ENCODE measurements at regions not wholly inside any gene's neighbourhood (a gene's known extent, or its start where the extent isn't known, plus 50 kb on each side); places are given as distances from the start of the nearest gene placed in this dataset.
A peak's percentile ranks its signal among the peaks of the same experiment; 100 is the strongest.
"Not testable (repeated sequence)": the region's sequence is repeated elsewhere in the genome, so short reads cannot be mapped to it uniquely, and the experiment has no call there.

DNA sequence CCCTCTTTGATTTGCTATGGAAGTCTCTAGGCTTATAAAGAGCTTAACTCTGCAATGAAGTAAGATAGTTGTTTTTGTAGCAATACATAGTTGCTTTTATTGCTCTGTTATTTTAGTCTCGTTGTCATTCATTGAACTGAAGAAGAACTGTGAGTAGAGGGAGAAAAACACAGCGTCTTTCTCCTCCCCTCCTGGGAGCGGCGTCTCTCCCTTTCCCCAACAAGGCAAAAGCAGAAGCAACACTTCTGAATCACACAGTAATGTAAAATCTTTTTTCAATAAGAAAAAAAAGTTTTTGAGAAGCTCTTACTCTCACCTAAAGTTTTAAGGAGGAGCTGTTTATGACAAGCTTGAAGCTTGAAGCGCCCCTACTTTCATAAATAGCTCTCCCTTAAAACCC, 119.3 kb upstream of the SLC7A14 start:
- DNase-seq (ENCODE audit: low read depth) = no peak

DNA sequence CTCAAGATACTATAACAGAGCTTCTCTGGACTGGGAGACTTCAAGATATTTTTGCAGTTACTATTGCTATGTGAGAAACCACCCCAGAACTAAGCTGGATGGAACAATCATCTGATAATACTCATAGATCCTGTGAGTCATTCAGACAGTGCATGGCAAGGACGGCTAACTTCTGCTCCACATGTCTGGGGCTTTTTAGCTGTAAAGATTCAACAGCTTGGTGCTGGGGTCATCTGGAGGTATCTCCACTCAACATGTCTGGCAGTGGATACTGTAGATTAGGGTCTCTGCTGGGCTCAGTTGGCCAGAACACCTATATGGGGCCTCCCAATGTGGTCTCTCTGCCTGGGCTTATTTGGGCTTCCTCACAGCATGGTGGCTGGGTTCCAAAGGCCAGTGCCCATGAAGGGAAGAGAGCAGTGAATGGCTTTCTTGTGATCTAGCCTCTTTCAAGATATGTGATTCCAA, 117.3 kb upstream of the SLC7A14 start:
- DNase-seq (ENCODE audit: low read depth) = no peak

DNA sequence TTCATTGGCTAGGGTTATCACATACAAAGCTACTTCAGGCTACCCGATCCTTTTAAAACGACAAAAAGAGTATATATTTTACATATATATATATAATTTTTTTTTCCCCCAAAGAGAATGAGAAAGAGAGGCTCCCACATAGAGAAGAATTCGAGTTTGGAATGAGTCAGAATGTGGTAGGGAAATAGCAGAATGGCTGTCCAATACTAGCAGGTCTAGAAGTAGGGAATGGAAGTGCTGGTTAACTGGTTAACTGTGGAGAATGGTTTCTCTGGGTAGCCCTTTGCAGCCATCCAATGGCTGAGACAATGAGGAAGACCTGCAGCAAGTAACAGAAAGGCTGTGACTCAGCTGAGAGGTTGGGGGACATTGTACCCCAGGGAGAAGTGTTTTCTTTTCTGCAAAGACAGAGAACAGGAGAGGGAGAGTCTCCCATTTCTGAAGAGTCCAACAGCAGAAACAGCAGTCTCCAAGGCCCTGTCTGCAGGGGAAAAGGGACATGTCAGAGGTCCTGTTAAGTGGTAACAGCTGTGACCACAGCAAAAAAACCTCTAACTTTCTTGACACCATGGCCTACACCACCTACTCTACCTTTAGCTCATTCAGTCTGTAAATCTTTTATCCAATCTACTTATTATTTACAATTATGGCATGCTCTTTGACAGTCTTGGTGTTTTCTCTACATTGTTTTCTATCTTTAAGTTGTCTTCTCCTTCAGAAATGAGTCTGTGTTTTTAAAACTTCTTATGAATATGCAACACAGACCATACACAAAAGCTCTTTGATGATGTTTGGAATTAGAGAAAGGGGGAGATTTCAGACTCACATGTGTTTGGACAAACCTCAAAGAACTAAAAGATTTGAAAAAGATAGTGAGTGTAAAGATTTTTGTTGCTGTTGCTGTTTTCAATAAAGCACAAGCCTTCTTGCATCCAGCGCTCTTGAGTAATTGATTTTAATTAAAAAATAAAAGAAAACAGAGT, 116.1 kb upstream of the SLC7A14 start:
- DNase-seq (ENCODE audit: low read depth) = no peak

DNA sequence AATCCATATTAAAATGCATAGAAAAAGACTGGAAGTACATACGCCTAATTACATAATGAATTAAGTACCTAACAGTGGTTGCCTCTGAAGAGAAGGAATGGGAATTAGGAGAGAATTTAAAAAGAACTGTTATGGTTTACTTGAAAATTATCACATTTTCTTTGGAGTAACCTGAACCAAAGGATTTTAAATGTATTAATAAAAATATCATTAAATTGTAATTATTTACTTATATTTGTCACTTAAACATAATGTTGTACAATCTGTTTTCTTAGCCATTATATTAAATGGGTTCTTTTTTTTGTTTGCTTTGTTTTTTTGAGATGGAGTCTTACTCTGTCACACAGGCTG, 114.2 kb upstream of the SLC7A14 start:
- DNase-seq (ENCODE audit: low read depth) = no peak

DNA sequence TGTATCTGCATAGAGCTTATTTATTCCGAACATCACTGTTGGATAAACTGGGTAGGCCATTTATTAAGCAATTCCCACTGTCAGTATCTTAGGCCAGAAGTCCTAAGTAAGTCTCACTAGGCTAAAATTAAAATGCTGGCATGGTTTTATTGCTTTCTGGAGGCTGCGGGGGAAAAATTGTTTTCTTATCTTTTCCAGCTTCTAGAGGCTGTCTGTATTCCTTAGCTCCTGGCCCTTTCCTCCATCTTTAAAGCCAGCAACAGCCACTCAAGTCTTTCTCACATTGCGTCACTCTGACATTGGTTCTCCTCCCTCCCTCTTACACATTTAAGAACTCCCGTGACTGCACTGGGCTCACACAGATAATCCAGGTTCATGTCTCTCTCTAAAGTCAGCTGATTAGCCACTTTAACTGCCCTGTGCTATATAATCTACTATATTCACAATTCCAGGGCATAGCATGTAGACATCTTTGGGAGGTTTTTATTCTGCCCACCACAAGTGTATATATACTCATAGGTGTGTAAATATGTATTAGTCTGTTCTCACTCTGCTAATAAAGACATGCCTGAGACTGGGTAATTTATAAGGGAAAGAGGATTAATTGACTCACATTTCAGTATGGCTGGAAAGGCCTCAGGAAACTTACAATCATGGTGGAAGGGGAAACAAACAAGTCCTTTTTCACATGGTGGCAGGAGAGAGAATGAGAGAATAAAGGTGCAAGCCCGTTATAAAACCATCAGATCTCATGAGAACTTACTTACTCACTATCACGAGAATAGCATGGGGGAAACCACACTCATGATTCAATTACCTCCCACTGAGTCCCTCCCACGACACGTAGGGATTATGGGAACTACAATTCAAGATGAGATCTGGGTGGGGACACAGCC, 113.5 kb upstream of the SLC7A14 start:
- DNase-seq (ENCODE audit: low read depth) = no peak

DNA sequence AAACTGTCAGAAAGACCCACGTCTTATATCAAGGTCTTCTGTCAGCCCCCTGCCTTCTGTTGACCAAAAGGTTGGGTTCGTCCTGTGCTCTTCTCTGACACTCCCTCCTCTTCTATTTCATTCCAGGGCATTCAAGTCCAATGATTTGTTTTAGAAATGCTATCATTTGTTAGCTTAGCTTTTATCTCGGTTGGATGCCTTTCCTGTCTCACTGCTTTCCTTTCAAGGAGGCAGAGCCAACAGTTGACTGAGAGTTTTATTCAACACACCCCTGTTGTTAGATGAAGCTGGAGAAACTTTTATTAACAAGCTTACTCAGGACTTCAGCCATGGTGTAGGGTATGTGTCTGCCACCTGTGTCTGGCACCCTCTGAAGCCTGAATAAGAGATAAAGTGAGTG, 112.0 kb upstream of the SLC7A14 start:
- no peak for DNase-seq (ENCODE audit: low read depth)

DNA sequence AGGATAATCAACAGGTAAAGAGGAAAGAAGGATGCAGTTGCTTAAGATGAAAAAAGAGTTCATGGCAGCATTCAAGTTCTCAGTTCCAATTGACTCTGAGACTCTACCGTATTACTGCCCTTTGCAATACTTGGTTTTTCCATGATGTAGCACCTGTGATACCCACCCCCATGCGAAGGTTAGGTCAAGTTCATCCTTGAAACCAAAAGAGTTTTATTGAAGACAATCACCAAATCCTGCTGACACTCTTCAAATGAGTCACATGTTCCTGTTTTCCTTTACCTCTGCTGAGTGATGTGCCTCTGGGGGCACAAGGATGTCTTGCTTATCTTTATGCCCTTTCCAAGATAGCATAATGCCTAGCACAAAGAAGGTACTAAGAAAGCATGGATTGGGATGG, 111.3 kb upstream of the SLC7A14 start:
- no peak for DNase-seq (ENCODE audit: low read depth)

GRCh38 chr3:170695486-170696064, 109.7 kb upstream of the SLC7A14 start:
- no peak for DNase-seq (ENCODE audit: low read depth)

- DNase-seq (ENCODE audit: low read depth) = no peak
Observed at GRCh38 chr3:170692720-170693119, 106.8 kb upstream of the SLC7A14 start.

GRCh38 chr3:170690661-170690981, 104.7 kb upstream of the SLC7A14 start:
- DNase-seq (ENCODE audit: low read depth) = no peak

GRCh38 chr3:170689893-170690660, 104.2 kb upstream of the SLC7A14 start:
- DNase-seq (ENCODE audit: low read depth) = peak; percentile 2

GRCh38 chr3:170689296-170689829, 103.5 kb upstream of the SLC7A14 start:
- no peak for DNase-seq (ENCODE audit: low read depth)

- DNase-seq (ENCODE audit: low read depth) = not testable (repeated sequence)
Observed at GRCh38 chr3:170688222-170688621, 102.3 kb upstream of the SLC7A14 start.

- no peak for DNase-seq (ENCODE audit: low read depth)
Observed at GRCh38 chr3:170680593-170680992, 94.7 kb upstream of the SLC7A14 start.

GRCh38 chr3:170679190-170679589, 93.3 kb upstream of the SLC7A14 start:
- no peak for DNase-seq (ENCODE audit: low read depth)

- no peak for DNase-seq (ENCODE audit: low read depth)
Observed at GRCh38 chr3:170670504-170670903, 84.6 kb upstream of the SLC7A14 start.

GRCh38 chr3:170662986-170663385, 77.1 kb upstream of the SLC7A14 start:
- not testable (repeated sequence) for DNase-seq (ENCODE audit: low read depth)

DNA sequence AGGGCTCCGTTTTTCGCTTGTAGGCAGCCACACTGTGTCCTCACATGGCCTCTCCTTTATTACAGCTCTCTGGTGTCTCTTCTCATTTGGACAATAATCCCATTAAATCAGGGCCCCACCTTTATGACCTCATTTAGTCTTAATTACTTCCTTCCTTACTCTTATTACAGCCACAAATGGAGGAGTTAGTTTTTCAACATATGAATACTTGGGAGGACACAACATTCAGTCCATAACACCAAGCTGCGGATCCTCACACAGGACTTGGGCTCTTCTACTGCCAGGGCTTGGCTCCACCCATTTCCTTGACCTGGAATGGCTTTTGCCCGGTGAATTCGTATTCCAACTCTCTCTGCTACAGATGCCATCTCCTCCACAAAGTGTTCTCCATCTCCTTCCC, 74.3 kb upstream of the SLC7A14 start:
- DNase-seq (ENCODE audit: low read depth) = no peak

- no peak for DNase-seq (ENCODE audit: low read depth)
Observed at GRCh38 chr3:170657312-170657711, 71.4 kb upstream of the SLC7A14 start.

GRCh38 chr3:170656284-170656683, 70.4 kb upstream of the SLC7A14 start:
- DNase-seq (ENCODE audit: low read depth) = no peak

- DNase-seq (ENCODE audit: low read depth) = no peak
Observed at GRCh38 chr3:170653801-170654200, 67.9 kb upstream of the SLC7A14 start.

All from activated gamma-delta T cell treated with anti-CD3 and anti-CD28 coated beads, Interleukin-2, amount 50 U/mL, for 16 hours (primary cell).